HG03378 (cell line): ENCODE measurements at regions not wholly inside any gene's neighbourhood (a gene's known extent, or its start where the extent isn't known, plus 50 kb on each side); places are given as distances from the start of the nearest gene placed in this dataset.
A peak's percentile ranks its signal among the peaks of the same experiment; 100 is the strongest.
"Not testable (repeated sequence)": the region's sequence is repeated elsewhere in the genome, so short reads cannot be mapped to it uniquely, and the experiment has no call there.

Experiments used
- ATAC-seq: cut with Tn5 transposase; IDR thresholded peaks from one replicate; pipeline ENCODE4 v1.9.1; 2021; ENCODE audit warnings: mild to moderate bottlenecking, moderate library complexity; ENCODE audit not compliant: unreplicated experiment

- no peak for ATAC-seq
Observed at GRCh38 chr5:118220556-118221195, 767.7 kb downstream of the DTWD2 start.

GRCh38 chr5:118211606-118212005, 776.7 kb downstream of the DTWD2 start:
- no peak for ATAC-seq

GRCh38 chr5:118208031-118208453, 780.3 kb downstream of the DTWD2 start:
- no peak for ATAC-seq

- ATAC-seq, result no peak
Observed at GRCh38 chr5:118199801-118200200, 788.5 kb downstream of the DTWD2 start.

- ATAC-seq, result no peak
Observed at GRCh38 chr5:118196229-118196628, 792.1 kb downstream of the DTWD2 start.

GRCh38 chr5:118195211-118195610, 793.1 kb downstream of the DTWD2 start:
- ATAC-seq, result no peak

GRCh38 chr5:118193194-118193905, 795.0 kb downstream of the DTWD2 start:
- no peak for ATAC-seq

GRCh38 chr5:118185018-118185417, 803.3 kb downstream of the DTWD2 start:
- no peak for ATAC-seq

- no peak for ATAC-seq
Observed at GRCh38 chr5:118176146-118176545, 812.2 kb downstream of the DTWD2 start.

- ATAC-seq, result no peak
Observed at GRCh38 chr5:118174671-118175070, 813.7 kb downstream of the DTWD2 start.

- no peak for ATAC-seq
Observed at GRCh38 chr5:118173340-118173739, 815.0 kb downstream of the DTWD2 start.

GRCh38 chr5:118165619-118166018, 822.7 kb downstream of the DTWD2 start:
- no peak for ATAC-seq

- no peak for ATAC-seq
Observed at GRCh38 chr5:118156181-118156580, 832.2 kb downstream of the DTWD2 start.

GRCh38 chr5:118146824-118147223, 841.5 kb downstream of the DTWD2 start:
- ATAC-seq, result no peak

- ATAC-seq, result no peak
Observed at GRCh38 chr5:118144540-118144939, 843.8 kb downstream of the DTWD2 start.

- ATAC-seq, result no peak
Observed at GRCh38 chr5:118139361-118139760, 849.0 kb downstream of the DTWD2 start.

- peak; percentile 66 for ATAC-seq
Observed at GRCh38 chr5:118126159-118126558, 862.2 kb downstream of the DTWD2 start.

GRCh38 chr5:118125687-118126086, 862.7 kb downstream of the DTWD2 start:
- ATAC-seq, result no peak

GRCh38 chr5:118121258-118121657, 867.1 kb downstream of the DTWD2 start:
- no peak for ATAC-seq

GRCh38 chr5:118115791-118116190, 872.6 kb downstream of the DTWD2 start:
- ATAC-seq, result no peak

GRCh38 chr5:118111956-118112355, 876.4 kb downstream of the DTWD2 start:
- ATAC-seq, result no peak

GRCh38 chr5:118107246-118107645, 881.1 kb downstream of the DTWD2 start:
- ATAC-seq, result not testable (repeated sequence)

GRCh38 chr5:118098716-118099115, 889.6 kb downstream of the DTWD2 start:
- ATAC-seq, result no peak
